AML-193 (cell line): ENCODE measurements at regions not wholly inside any gene's neighbourhood (a gene's known extent, or its start where the extent isn't known, plus 50 kb on each side); places are given as distances from the start of the nearest gene placed in this dataset.

ENCODE experiments used
- DNase-seq, 2 experiments: peaks; one replicate each; lab custom pipeline; 2025; lab: John Stamatoyannopoulos, UW

GRCh38 chr5:167482555-167482954 lies 808.9 kb upstream of the WWC1 start:
- DNase-seq = no peak

- no peak for DNase-seq
Observed at GRCh38 chr5:167485061-167485774, 806.2 kb upstream of the WWC1 start.

GRCh38 chr5:167488371-167488770 lies 803.1 kb upstream of the WWC1 start:
- no peak for DNase-seq

DNA sequence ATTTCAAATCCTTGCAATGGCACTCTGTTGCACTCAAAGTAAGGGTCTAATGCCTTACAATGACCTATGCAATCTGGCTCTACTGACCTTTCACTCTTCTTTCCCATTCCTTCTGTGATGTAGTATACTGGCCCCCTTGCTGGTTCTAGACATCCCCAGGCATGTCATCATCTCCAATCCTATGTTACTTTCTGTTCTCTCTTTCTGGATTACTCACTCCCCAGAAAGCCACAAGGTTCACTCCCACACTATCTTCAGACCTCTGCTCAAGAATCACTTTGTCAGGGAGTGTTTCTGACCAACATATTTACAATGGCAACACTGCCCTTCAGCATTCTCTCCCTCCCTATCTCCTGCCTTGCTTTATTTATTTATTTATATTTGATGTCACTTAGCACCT lies 802.2 kb upstream of the WWC1 start:
- DNase-seq = no peak

- no peak for DNase-seq
Observed at GRCh38 chr5:167503926-167504720, 787.3 kb upstream of the WWC1 start.

DNA sequence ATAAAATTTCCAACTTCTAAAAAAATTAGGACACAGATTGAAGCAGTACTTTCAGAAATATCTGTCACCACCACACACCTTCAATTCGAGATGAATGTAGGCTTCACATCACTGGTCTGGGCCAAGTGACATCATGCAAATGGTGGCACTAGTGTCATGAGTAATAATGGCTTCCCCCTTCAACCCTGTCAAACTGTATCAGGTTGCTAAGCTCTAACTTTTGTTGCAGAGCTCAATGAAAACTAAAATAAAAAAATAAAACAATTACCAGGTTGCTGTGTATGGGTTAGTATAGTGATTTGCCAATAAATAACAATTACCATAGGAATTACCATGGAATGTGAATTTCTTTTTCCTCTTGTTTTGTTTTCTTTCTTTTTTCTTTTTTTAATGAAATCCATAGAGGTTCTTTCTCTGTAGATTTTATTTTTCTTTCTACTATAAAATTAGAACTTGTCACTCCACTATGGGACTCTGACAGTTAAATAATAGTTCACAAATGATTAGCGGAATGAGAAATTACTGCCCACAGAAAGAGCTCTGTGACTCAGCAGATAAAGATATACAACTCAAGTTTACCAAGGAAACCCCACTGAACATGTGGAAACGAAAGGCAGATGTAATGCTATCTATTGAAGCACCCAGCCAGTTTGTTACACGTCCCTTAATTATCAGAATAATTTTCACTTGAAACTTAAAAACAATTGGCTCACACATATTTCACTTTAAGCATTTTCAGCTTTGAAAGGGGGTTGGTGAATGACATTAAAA lies 783.8 kb upstream of the WWC1 start:
- DNase-seq = no peak

- no peak for DNase-seq
Observed at GRCh38 chr5:167509076-167509475, 782.4 kb upstream of the WWC1 start.

DNA sequence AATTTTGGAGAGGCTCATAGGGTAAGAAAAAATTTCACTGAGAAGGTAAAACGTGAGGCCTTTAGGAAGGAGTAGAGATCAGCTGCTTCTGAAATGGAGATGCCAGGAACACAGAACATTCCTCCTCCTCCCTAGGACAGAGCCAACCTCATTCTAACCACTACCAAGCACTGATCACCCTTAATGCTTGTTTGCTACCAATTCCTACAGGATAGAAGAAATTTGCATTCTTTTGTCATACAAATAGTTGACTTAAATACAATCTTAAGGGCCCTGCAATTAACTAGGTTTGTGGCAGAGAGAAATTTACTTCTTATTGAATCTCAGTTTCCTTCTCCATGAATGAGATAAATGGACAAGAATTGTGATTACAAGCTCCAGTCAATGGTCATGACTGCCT lies 780.2 kb upstream of the WWC1 start:
- DNase-seq = no peak

GRCh38 chr5:167512111-167512510 lies 779.3 kb upstream of the WWC1 start:
- DNase-seq = no peak

DNA sequence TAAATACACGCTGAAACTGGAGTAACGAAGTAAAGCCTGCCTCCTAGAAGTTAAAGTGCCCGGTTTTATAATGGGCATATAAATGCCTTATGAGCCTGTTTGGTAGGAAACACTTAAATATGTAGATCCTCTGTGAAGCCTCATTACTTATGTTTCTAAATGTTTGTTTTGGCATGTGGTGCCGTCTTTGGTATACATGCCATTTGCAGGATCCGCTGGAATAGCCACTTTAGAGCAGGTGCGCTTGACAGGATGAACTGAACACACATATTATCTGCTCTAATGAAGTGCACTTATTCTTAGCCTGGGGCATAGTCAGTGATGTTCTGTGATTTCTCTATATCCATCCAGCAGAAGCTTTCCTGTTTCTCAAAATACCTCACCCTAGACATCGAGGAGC lies 778.1 kb upstream of the WWC1 start:
- no peak for DNase-seq

- no peak for DNase-seq
Observed at GRCh38 chr5:167514461-167514860, 777.0 kb upstream of the WWC1 start.

DNA sequence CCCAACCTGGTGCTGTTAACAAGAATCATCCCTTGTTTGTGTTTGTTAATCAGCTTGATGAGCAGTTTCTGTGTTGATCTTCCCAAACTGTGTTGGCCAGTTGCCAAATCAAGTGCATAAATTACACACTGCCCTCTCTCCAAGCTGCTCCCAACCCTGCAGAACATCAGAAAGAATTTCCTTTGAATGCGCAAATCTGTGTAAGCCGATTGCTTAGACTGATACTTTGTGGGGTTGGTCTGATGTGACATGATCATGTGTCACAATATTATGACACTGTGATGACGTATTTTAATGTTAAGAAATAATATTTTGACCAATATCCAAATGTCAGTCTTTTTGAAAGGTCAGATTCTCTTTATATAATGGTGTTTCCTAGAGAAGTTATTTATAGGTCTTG lies 766.4 kb upstream of the WWC1 start:
- no peak for DNase-seq

DNA sequence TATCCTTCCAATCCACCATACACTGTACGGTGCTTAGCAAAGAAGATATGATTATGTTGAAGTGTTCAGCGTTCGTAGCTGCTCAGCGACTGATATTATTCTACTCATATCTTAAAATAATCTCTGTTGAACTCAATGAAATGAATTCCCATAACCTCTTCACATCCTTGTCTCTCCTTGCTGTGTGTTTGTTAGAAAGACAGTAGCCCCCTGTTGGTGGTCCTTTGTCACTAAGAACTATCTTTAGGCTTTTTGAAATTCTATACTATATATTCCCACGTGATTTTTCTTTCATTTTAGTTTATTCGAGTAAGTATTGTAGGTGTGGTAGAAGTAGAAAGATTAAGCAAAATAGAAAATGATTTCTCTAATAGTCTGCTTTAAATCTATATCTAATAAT lies 762.8 kb upstream of the WWC1 start:
- DNase-seq = no peak

- DNase-seq = no peak
Observed at GRCh38 chr5:167530548-167530947, 760.9 kb upstream of the WWC1 start.

- DNase-seq = no peak
Observed at GRCh38 chr5:167533814-167534795, 757.3 kb upstream of the WWC1 start.

DNA sequence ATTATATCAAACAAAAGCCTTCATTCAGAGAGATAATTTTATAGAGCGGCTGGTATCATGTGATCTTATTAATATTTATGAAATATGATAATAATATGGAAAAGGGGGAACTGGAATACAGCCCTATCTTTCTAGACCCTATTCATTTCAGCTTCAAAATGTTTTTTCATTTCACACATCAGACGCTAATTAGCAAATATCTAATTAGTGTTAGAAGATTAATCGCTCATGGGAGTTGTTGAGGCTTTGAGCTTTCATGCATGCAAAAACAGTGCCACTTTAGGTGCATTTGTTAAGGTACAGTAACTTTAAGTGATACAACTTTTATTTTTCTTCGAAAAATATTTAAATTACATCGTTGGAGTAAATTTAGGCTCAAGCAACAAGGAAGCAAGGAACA lies 751.7 kb upstream of the WWC1 start:
- no peak for DNase-seq

GRCh38 chr5:167546270-167546669 lies 745.2 kb upstream of the WWC1 start:
- no peak for DNase-seq

DNA sequence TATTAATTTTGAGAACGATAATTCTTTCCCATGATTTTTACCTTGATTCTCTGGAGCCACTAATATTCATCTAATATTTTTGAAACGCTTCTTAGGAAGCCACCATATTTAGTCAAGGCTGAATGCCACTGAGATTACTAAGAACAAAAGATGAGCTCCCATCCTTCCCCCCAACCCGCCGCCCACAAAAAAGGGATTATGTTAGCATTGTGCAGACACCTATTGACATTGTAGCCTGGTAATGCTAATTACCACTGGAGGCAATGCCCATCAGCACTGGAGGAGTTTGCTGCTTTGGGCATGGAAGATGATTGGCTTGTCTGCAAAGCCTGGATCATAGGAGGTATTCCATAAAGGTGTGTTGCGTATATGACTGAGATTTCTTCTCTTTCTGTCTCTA lies 739.1 kb upstream of the WWC1 start:
- no peak for DNase-seq

DNA sequence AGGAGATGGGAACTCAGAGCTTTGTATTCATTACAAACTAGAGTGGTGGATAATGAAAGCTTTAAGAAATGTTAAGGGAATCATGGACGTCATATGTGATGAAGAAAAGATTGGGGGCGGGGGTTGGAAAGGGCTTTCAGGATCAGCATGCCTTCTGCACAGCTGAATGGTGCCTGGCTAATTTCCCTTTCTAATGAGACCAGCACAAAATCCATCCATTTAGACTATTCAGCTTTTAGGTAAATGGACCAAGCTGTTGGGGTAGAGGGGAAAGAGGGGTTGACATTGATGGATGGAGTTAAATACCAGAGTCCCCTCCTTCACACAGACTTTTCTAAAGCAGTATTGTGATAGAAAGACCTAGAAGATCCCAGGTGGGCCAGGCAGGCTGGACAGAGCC lies 737.9 kb upstream of the WWC1 start:
- no peak for DNase-seq

DNA sequence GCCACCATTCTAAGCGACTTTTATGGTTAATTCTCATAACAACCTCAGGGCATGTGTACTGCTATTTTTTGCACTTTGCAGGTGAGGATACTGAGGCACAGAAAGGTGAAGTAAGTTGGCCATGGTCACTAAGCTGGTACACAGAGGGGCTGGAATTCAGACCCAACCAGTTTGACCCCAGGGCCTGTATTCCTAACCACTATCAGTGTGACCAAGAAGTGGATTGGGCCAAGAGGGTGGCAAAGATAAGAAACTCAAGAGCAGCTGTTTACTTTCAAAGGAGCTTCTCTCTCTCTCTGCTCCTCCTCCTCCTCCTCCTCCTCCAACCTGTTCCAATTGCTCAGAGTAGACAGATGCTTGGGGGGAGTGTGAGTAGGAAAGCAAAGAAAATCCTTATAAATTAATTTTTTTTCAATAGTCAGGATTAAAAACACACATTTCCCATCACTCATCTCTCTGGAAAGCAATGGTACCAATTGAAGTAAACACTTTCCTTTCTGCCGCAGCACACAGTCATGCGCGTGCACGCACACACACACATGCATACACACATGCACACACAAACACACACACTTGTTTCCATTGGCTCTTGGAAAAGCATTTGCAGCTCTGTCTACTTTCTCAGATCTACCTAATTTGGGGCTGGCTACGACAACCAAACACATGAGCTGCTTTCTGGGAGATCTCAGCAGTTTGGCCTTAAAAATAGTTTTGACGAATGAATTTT lies 736.7 kb upstream of the WWC1 start:
- DNase-seq = no peak

DNA sequence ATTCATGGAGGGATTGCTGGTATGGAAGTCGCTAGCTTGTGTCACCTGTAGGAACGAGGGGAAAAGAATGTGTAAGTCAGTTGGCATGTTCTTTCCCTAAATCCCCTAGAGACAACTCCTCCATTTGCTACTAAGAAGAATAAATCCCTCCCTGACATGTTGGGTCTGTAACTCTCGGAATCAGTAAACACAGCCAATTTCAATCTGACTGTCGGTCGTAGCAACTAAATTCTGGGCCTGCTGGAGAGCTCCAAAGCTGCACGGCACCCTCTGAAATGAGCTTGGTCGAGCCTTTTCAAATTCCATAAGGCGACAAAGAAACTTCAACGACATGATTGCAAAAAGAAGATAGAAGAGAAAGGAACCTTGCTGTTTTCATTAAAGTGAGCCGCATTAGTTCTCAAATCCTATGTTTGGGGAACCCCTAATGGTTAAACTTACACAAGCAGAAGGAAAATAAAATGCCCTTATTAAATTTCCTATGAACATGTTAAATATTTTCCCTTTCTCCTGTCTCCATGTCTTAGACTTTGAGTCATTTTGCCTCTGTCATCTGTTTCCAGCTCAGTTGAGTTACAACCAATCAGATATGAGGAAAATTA lies 735.8 kb upstream of the WWC1 start:
- DNase-seq = no peak
